Hepatocyte (in vitro differentiated cells): ENCODE measurements at regions not wholly inside any gene's neighbourhood (a gene's known extent, or its start where the extent isn't known, plus 50 kb on each side); places are given as distances from the start of the nearest gene placed in this dataset.

Experiments
- DNase-seq: peaks from one replicate; pipeline ENCODE4 v3.0.0-alpha.2; 2016; ENCODE audit warnings: low spot score
- H2AFZ ChIP-seq: fragments of 200-600 bp; sonication (generic); 2 replicates; pipeline ENCODE4 v1.6.0; 2016; ENCODE audit warnings: antibody characterized with exemption, mild to moderate bottlenecking
- H3K27ac ChIP-seq: fragments of 200-600 bp; sonication (generic); 2 replicates; pipeline ENCODE4 v1.5.1; 2016; ENCODE audit warnings: mild to moderate bottlenecking
- H3K27me3 ChIP-seq: fragments of 200-600 bp; sonication (generic); 2 replicates; pipeline ENCODE4 v1.6.1; 2016
- H3K36me3 ChIP-seq: fragments of 200-600 bp; sonication (generic); replicated peaks from 2 replicates; pipeline ENCODE4 v1.5.1; 2016; ENCODE audit warnings: low read depth; ENCODE audit not compliant: insufficient read depth
- H3K4me1 ChIP-seq: fragments of 200-600 bp; sonication (generic); 2 replicates; pipeline ENCODE4 v1.5.1; 2016; ENCODE audit warnings: mild to moderate bottlenecking, moderate library complexity; ENCODE audit not compliant: insufficient read depth
- H3K4me2 ChIP-seq: fragments of 200-600 bp; sonication (generic); 2 replicates; pipeline ENCODE4 v1.6.0; 2016
- H3K4me3 ChIP-seq: fragments of 200-600 bp; sonication (generic); 2 replicates; pipeline ENCODE4 v1.5.1; 2016; ENCODE audit warnings: mild to moderate bottlenecking
- H3K79me2 ChIP-seq: fragments of 200-600 bp; sonication (generic); 2 replicates; pipeline ENCODE4 v1.6.0; 2017; ENCODE audit warnings: mild to moderate bottlenecking
- H3K9me2 ChIP-seq: fragments of 200-600 bp; sonication (generic); replicated peaks from 2 replicates; pipeline ENCODE4 v1.6.0; 2017; ENCODE audit warnings: mild to moderate bottlenecking; ENCODE audit not compliant: insufficient read depth
- H3K9me3 ChIP-seq: fragments of 200-600 bp; sonication (generic); 2 replicates; pipeline ENCODE4 v1.5.1; 2016; ENCODE audit warnings: low read depth, mild to moderate bottlenecking
- H4K20me1 ChIP-seq: fragments of 200-600 bp; sonication (generic); 2 replicates; pipeline ENCODE4 v1.6.0; 2016; ENCODE audit warnings: mild to moderate bottlenecking; ENCODE audit not compliant: insufficient read depth, poor library complexity, severe bottlenecking
- CTCF ChIP-seq: fragments of 200-600 bp; sonication (generic); IDR thresholded peaks from 2 replicates; pipeline ENCODE4 v1.5.1; 2016; ENCODE audit warnings: antibody characterized with exemption, mild to moderate bottlenecking; ENCODE audit not compliant: poor library complexity
- EZH2 ChIP-seq: fragments of 200-600 bp; sonication (generic); IDR thresholded peaks from 2 replicates; pipeline ENCODE4 v1.6.1; 2016; ENCODE audit warnings: antibody characterized with exemption, mild to moderate bottlenecking, borderline replicate concordance
- EZH2phosphoT487 ChIP-seq: fragments of 200-600 bp; sonication (generic); IDR thresholded peaks from one replicate; pipeline ENCODE4 v1.6.1; 2018; ENCODE audit warnings: antibody characterized with exemption, mild to moderate bottlenecking, low read depth, moderate library complexity; ENCODE audit not compliant: unreplicated experiment, severe bottlenecking
- WGBS: methylation state at CpG from one replicate; pipeline ENCODE4 v1.1.6; 2016; ENCODE audit warnings: low lambda C conversion rate; ENCODE audit errors: missing lambda C conversion rate; 5-methylcytosine and 5-hydroxymethylcytosine counted together

- 21% methylated on average over 4 of the region's 4 CpGs for WGBS
- no peak for TF ChIP-seq EZH2phosphoT487
- no peak for TF ChIP-seq CTCF
- no peak for TF ChIP-seq EZH2
- peak; percentile 22 for DNase-seq
These were observed 215.6 kb upstream of the VEPH1 start for GRCh38 chr3:157718800-157719199.

DNA sequence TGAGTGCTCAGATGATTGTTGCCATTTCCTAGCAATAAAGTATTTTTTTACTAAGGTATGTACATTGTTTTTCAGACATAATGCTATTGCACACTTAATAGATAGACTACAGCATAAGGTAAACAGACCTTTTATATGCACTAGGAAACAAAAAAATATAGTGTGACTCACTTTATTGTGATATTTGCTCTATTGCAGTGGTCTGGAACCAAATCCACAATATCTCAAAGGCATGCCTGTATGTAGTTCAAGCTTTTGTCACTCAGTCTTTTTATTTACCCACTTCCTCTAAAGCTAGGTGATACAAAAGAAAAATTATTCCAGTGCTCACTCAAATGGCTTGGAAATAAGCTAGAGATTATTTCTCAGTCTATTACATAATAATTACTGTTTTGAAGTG is 209.9 kb upstream of the VEPH1 start:
- Histone ChIP-seq H4K20me1 (no peaks in the 10 kb centered on the region), H3K4me2 (no peak overlapping the region), H3K9me2 (no peaks in the 10 kb centered on the region), H3K36me3 (no peaks in the 10 kb centered on the region), H3K79me2 (no peaks in the 10 kb centered on the region), H2AFZ (no peak overlapping the region), H3K27ac (no peak overlapping the region), H3K9me3 (no peaks in the 10 kb centered on the region), H3K4me3 (no peak overlapping the region), H3K27me3 (no peaks in the 10 kb centered on the region), H3K4me1 (no peaks in the 10 kb centered on the region)
- TF ChIP-seq CTCF = no peak
- no peak for TF ChIP-seq EZH2phosphoT487
- TF ChIP-seq EZH2 = no peak
- no peak for DNase-seq

More at GRCh38 chr3:157718800-157719199, 215.6 kb upstream of the VEPH1 start:
- Histone ChIP-seq H3K9me2 (no peaks in the 10 kb centered on the region), H3K9me3 (peaks cover 4% of the 10 kb centered on the region), H3K4me1 (no peaks in the 10 kb centered on the region), H3K4me2 (no peak overlapping the region), H3K79me2 (no peaks in the 10 kb centered on the region), H3K27me3 (no peaks in the 10 kb centered on the region), H3K4me3 (no peak overlapping the region), H4K20me1 (no peaks in the 10 kb centered on the region), H3K36me3 (no peaks in the 10 kb centered on the region), H2AFZ (no peak overlapping the region), H3K27ac (no peak overlapping the region)

DNA sequence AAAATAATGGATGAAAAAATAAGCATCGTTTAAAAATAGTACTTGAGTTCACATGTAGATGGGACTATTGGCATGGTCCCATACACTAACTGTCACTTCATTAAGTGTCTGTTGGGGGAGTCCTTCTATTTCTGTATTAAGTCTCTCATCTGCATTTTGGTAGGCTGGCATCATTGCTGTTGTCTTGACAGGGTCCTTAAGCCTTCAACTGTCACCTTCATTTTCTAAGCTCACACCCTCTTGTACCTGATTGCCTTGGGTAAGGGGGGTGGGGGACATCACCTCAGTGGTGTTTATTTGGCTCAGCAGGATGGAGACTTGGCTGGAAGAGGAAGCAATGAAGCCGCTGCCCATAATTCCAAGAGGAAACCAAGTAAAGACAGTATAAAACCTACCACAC is 202.0 kb upstream of the VEPH1 start:
- no peak overlapping the region for H3K4me2 ChIP-seq
- H3K4me3 ChIP-seq = no peak overlapping the region

More for the DNA sequence above, 202.0 kb upstream of the VEPH1 start:
- 76% methylated on average over 2 of the region's 2 CpGs for WGBS
- Histone ChIP-seq H3K4me1 (no peaks in the 10 kb centered on the region), H3K9me2 (no peaks in the 10 kb centered on the region), H3K27ac (no peak overlapping the region), H4K20me1 (no peaks in the 10 kb centered on the region), H3K27me3 (no peaks in the 10 kb centered on the region), H3K79me2 (no peaks in the 10 kb centered on the region), H3K9me3 (no peaks in the 10 kb centered on the region), H2AFZ (no peak overlapping the region), H3K36me3 (no peaks in the 10 kb centered on the region)
- TF ChIP-seq CTCF (no peak), EZH2phosphoT487 (no peak), EZH2 (no peak)
- no peak for DNase-seq
